Fibroblast of gingiva (primary cell): ENCODE measurements at regions not wholly inside any gene's neighbourhood (a gene's known extent, or its start where the extent isn't known, plus 50 kb on each side); places are given as distances from the start of the nearest gene placed in this dataset.

Source experiments
- DNase-seq: peaks from one replicate; pipeline ENCODE4 v3.0.0-alpha.2; 2011; ENCODE audit warnings: low read depth

DNA sequence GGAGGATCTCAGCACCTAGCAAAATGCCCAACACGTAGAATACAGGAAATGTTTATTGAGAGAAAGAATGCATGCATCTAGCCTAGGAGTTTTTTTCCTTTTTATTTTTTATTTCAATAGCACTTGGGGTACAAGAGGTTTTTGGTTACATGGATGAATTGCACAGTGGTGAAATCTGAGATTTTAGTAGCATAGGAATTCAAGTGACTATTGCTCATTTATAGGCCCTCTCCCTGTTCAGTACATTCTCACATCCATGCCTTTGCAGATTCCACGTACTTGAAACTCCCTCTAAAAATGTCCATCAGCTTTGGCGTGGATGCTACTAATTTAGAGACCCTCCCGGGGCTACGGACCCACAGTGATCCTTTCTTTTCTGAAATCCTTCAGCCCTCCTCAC is 61.7 kb upstream of the PIAS1 start:
- no peak for DNase-seq

DNA sequence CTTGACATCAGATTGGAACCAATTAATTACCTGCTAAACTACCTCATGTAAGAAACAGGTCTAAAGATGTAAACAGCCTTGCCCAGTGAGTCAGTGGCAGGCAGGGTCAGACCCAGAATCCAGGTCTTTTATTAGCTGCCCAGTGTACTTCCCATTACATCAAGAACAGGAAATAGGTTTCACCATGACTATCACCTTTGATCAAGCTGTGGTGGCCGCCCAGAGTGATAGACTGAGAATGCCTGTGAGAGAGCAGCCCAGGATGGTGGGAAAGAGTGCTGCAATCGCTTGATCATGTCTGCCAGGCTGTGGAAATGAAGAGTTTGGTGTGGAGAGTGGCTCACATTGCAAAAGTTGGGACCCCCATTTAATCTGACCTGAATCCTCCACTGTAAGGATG is 61.3 kb upstream of the PIAS1 start:
- DNase-seq = no peak

DNA sequence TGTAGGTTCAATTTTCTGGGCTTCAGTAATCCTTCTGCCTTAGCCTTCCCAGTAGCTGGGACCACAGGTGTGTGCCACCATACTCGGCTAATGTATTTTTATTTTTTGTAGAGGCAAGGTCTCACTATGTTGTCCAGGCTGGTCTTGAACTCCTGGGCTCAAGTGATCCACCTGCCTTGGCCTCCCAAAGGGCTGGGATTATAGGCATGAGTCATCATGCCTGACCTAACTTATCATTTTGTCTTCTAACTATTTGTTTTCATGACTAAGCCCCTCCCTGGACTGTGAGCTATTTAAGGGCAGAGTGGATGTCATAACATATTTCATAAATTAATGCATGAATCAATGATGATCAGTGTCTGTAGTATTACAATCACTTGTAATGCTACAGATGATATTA is 56.1 kb upstream of the PIAS1 start:
- DNase-seq = peak; percentile 38

DNA sequence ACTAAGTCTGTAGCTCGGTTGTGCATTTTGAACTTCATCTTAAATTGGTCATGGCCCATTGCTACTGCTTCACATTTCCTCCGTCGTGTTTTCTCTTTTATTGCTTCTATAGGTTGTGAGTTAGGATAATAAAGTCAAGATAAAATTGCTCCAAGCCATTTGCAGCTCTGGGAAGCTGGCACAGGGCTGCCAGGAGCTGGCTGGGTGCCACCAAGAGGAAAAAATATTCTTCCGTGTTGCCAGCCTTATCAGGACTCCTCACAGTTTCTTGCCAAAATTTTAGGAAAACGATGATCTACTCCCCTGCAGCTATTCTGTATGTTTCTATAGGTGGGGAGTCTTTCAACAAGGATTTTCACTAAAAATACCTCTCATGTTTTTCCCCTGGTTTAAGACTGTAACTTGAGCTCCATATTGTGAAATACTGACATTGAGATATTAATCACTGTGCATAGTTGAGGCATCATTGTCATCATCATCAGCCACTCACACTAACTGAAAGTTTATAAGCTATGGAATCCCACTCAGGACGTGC is 55.4 kb upstream of the PIAS1 start:
- peak; percentile 63 for DNase-seq

DNA sequence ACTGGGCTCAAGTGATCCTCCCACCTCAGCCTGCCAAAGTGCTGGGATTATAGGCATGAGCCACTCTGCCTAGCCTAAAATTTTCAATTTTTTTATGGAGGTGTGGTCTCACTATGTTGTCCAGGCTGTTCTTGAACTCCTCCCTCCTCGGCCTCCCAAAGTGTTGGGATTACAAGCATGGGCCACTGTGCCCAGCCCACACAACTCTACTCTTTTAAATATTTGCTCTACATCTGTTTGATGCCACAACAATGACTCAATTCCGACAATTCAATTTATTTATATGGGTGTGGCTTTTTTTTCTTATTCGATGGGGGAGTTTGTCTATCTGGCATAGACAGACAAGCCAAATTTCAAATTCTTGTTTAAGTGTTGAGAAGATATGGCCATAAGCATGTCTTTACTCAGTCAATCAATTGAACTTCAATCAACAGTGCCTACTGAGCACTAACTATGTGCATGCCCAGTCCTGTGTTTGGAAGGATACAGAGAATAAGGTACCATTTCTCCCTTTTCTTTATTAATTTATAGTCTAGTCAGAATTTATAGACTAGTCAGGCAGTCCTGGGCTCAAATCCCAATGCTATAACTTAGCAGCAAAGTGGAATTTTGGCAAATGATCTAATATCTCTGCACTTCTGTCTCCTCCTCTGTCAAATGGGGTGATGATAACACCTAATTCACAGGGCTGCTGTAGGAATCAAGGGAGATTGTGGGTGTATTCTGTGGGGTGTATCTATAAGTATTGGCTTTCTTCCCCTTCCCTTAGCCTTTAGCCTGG is 54.6 kb upstream of the PIAS1 start:
- no peak for DNase-seq

DNA sequence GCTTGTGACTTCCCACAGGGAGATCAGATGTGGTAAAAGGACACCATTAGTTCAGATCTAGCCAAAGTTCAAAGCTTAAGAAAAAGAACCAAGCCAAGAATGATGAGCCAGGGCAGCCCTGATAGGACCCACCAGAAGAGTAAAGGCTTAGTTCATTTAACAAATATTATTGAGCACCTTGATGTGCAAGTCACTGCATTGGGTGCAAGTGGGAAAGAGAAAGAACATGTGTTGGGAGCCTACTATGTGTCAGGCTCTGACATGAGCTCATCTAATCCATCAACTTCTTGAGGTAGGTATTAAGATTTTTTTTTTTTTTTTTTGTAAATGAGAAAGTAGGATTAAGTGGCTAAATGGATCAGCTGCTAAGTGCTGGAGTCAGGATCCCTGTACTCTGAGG is 53.4 kb upstream of the PIAS1 start:
- DNase-seq = no peak

DNA sequence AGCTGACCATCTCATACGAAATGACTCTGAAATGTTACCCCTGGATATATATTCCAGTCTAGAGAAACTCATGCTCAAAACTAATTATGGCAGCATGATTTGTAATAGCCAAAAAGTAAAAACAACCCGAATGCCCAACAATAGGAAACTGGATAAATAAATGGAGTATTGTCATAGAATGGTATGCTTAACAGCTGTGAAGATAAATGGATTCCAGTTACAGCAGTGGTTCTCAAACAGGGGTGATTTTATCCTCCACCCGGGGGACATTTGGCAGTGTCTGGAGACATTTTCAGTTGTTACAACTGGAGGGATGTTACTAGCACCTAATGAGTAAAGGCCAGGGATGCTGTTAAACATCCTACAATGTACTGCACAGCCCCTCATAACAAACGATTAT is 52.3 kb upstream of the PIAS1 start:
- DNase-seq = no peak

DNA sequence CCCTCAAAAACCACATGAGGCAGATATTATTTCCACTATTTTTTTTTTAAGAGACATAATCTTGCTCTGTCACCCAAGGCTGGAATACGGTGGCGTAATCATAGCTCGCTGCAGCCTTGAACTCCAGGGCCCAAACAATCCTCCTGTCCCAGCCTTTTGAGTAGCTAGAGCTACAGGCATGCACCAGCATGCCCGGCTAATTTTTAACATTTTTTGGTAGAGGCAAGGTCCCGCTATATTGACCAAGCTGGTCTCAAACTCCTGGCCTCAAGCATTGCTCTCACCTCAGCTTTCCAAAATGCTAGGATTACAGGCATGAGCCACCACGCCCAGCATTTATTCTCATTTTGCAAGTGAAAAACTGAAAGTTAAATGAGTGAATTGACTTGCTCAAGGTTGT is 50.8 kb upstream of the PIAS1 start:
- no peak for DNase-seq
